Mammary epithelial cell (primary cell): ENCODE measurements at regions not wholly inside any gene's neighbourhood (a gene's known extent, or its start where the extent isn't known, plus 50 kb on each side); places are given as distances from the start of the nearest gene placed in this dataset.

Experiments
- CTCF ChIP-seq, 2 donors: IDR thresholded peaks in 1 of 2; conservative IDR thresholded peaks in 1 of 2; 2 replicates each; pipeline ENCODE4 v1.5.1; 2011 to 2012; ENCODE audit warnings: inconsistent platforms in 2 of 2, low read length in 2 of 2, mild to moderate bottlenecking in 2 of 2, control low read depth in 1 of 2, low read depth in 1 of 2; ENCODE audit not compliant: insufficient read depth in 1 of 2; ENCODE audit errors: extremely low read depth in 1 of 2
- EZH2 ChIP-seq: IDR thresholded peaks from 2 replicates; pipeline ENCODE4 v1.6.1; 2012; ENCODE audit warnings: low read length, inconsistent platforms, borderline replicate concordance

GRCh38 chr13:55538424-55538823, 1602.3 kb upstream of the PRR20A start:
- no peak for TF ChIP-seq CTCF (conservative IDR thresholded peaks at IDR 0.05 in 1 of 2, IDR thresholded peaks at IDR 0.05 in 1 of 2; ENCODE audit: extremely low read depth in 1 of 2, insufficient read depth in 1 of 2, low read depth in 1 of 2, low read length in 2 of 2)
- no peak for TF ChIP-seq EZH2
